ENCODE measurements at regions not wholly inside any gene's neighbourhood (a gene's known extent, or its start where the extent isn't known, plus 50 kb on each side); places are given as distances from the start of the nearest gene placed in this dataset.

DNA sequence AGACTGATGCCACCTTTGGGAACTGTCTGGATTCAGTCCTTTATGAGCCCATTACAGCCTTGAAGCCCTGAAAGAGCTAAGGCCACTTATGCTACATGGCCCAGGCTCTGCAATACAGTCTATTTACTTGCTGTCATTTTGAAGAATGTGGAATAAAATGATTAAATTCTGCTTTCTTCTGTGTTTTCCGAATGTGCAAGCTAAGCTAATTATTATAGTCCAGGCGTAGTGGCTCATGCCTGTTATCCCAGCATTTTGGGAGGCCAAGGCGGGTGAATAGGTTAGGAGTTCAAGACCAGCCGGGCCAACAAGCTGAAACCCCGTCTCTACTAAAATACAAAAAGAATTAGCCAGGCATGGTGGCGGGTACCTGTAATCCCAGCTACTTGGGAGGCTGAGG is 142.5 kb downstream of the TEX29 start:
- DNase-seq (ENCODE audit: low read depth), result no peak
- TF ChIP-seq, protein P1, sequence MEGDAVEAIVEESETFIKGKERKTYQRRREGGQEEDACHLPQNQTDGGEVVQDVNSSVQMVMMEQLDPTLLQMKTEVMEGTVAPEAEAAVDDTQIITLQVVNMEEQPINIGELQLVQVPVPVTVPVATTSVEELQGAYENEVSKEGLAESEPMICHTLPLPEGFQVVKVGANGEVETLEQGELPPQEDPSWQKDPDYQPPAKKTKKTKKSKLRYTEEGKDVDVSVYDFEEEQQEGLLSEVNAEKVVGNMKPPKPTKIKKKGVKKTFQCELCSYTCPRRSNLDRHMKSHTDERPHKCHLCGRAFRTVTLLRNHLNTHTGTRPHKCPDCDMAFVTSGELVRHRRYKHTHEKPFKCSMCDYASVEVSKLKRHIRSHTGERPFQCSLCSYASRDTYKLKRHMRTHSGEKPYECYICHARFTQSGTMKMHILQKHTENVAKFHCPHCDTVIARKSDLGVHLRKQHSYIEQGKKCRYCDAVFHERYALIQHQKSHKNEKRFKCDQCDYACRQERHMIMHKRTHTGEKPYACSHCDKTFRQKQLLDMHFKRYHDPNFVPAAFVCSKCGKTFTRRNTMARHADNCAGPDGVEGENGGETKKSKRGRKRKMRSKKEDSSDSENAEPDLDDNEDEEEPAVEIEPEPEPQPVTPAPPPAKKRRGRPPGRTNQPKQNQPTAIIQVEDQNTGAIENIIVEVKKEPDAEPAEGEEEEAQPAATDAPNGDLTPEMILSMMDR (conservative IDR thresholded peaks at IDR 0.05; ENCODE audit: control insufficient read depth, insufficient read depth, low read depth, low read length), result no peak
- H3K4me3 ChIP-seq (ENCODE audit: control insufficient read depth, low read depth, low read length), result no peak overlapping the region

GRCh38 chr13:111467111-111467890 is 146.9 kb downstream of the TEX29 start:
- H3K4me3 ChIP-seq (ENCODE audit: control insufficient read depth, low read depth, low read length), result no peak overlapping the region
- no peak for DNase-seq (ENCODE audit: low read depth)
- TF ChIP-seq, protein P1 (conservative IDR thresholded peaks at IDR 0.05; ENCODE audit: control insufficient read depth, insufficient read depth, low read depth, low read length), result no peak

DNA sequence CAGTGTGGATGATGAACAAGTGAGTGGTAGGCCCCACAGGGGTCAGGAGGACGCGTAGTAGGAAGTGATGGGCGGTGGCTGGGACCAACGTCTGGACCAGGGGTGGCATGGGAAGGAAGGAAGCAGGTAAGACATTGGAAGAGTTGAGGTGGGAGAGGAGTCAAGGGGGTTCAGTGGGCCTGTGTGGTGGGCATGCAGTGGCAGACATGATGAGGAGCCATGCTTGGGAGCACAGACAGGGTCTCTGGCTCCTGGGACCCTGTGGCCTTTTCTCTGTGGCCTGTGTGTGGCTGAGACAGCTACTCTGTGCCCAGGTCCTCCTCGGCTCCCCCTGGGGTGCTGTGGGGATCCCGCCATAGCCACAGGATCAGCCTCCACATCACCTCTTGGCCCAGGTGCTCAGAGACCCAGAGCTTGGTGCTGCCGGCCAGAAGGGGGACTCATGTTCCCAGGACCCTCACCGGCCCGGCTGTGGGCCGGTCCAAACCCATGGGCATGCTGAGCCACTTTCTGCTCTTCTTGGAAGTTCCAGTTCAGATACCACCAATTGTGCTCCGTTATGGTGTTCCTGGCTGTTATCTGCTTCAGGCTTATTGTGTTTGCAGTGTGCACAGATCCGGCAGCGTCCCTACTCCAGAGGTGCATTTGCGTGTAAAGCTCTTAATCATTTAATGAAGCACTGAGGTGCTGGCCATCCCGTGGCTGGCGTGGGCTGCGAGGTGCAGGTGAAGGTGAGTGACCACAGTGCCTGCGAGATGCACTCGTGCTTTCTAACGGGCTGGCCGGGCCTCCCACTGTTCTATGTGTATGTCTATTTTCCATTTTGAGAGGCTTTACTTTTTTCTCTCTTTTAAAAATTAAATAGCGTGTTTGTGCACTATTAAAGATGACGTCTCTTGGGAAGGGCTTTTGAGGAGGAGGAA is 147.9 kb downstream of the TEX29 start:
- DNase-seq (ENCODE audit: low read depth), result no peak
- no peak overlapping the region for H3K4me3 ChIP-seq (ENCODE audit: control insufficient read depth, low read depth, low read length)
- TF ChIP-seq, protein P1 (conservative IDR thresholded peaks at IDR 0.05; ENCODE audit: control insufficient read depth, insufficient read depth, low read depth, low read length), result no peak

DNA sequence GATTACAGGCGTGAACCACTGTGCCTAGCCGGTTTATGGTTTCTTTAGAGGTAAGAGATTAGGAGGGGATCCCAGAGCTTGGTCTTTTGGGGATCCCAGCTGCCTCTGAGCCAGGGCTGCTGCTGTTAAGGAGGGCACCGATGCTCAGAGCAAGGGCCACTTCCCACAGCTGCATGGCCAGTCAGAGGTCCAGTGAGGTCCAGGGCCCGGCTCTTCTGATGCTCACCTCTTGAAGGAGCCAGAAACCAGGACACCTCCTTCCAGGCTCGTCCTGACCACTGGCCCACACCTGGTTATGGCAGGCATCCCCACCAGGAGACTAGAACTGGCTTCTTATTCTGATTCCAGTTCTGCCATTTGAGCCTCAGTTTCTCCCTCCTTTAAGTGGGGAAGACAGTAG is 149.0 kb downstream of the TEX29 start:
- H3K4me3 ChIP-seq (ENCODE audit: control insufficient read depth, low read depth, low read length), result no peak overlapping the region
- TF ChIP-seq, protein P1 (conservative IDR thresholded peaks at IDR 0.05; ENCODE audit: control insufficient read depth, insufficient read depth, low read depth, low read length), result no peak
- no peak for DNase-seq (ENCODE audit: low read depth)

GRCh38 chr13:111469916-111470506 is 149.6 kb downstream of the TEX29 start:
- TF ChIP-seq, protein P1 (conservative IDR thresholded peaks at IDR 0.05; ENCODE audit: control insufficient read depth, insufficient read depth, low read depth, low read length), result no peak
- DNase-seq (ENCODE audit: low read depth), result no peak
- no peak overlapping the region for H3K4me3 ChIP-seq (ENCODE audit: control insufficient read depth, low read depth, low read length)

GRCh38 chr13:111470933-111471332 is 150.5 kb downstream of the TEX29 start:
- TF ChIP-seq, protein P1 (conservative IDR thresholded peaks at IDR 0.05; ENCODE audit: control insufficient read depth, insufficient read depth, low read depth, low read length), result no peak
- no peak overlapping the region for H3K4me3 ChIP-seq (ENCODE audit: control insufficient read depth, low read depth, low read length)
- DNase-seq (ENCODE audit: low read depth), result no peak
